GM12874 (cell line): ENCODE measurements at regions not wholly inside any gene's neighbourhood (a gene's known extent, or its start where the extent isn't known, plus 50 kb on each side); places are given as distances from the start of the nearest gene placed in this dataset.

Experiments used
- TF ChIP-seq, protein P1 (sequence below): IDR thresholded peaks from 2 replicates; pipeline ENCODE4 v1.5.1; 2011; ENCODE audit warnings: low read depth, mild to moderate bottlenecking, control low read depth, low read length, moderate library complexity; ENCODE audit not compliant: insufficient read depth

DNA sequence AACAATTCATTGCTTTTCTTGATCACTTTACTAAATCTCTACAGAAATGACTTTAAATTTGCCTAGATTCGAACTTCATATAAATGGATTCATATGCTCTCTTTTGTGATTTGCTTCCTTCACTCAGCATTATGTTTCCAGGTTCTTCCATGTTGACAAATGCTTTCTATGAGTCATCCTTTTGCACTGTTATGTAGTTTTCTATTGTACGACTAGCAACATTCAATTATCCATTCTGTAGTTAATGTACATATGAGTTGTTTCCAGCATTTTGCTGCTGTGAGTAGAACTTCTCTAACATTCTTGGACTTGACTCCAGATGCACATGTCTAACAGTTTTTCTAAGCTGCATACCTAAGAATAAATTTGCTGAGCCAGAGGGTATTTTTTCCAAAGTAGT is 66.5 kb upstream of the NEUROD1 start:
- TF ChIP-seq, protein P1, sequence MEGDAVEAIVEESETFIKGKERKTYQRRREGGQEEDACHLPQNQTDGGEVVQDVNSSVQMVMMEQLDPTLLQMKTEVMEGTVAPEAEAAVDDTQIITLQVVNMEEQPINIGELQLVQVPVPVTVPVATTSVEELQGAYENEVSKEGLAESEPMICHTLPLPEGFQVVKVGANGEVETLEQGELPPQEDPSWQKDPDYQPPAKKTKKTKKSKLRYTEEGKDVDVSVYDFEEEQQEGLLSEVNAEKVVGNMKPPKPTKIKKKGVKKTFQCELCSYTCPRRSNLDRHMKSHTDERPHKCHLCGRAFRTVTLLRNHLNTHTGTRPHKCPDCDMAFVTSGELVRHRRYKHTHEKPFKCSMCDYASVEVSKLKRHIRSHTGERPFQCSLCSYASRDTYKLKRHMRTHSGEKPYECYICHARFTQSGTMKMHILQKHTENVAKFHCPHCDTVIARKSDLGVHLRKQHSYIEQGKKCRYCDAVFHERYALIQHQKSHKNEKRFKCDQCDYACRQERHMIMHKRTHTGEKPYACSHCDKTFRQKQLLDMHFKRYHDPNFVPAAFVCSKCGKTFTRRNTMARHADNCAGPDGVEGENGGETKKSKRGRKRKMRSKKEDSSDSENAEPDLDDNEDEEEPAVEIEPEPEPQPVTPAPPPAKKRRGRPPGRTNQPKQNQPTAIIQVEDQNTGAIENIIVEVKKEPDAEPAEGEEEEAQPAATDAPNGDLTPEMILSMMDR: no peak

DNA sequence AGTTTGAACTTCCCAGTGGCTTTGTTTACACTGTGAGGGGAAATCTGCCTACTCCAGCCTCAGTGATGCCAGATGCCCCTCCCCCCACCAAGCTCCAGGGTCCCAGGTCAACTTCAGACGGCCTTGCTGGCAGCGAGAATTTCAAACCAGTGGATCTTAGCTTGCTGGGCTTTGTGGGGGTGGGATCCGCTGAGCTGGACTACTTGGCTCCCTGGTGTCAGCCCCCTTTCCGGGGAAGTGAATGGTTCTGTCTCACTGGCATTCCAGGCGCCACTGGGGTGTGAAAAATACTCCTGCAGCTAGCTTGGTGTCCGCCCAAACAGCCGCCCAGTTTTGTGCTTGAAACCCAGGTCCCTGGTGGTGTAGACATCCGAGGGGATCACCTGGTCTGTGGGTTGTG is 70.0 kb upstream of the NEUROD1 start:
- TF ChIP-seq, protein P1: no peak

DNA sequence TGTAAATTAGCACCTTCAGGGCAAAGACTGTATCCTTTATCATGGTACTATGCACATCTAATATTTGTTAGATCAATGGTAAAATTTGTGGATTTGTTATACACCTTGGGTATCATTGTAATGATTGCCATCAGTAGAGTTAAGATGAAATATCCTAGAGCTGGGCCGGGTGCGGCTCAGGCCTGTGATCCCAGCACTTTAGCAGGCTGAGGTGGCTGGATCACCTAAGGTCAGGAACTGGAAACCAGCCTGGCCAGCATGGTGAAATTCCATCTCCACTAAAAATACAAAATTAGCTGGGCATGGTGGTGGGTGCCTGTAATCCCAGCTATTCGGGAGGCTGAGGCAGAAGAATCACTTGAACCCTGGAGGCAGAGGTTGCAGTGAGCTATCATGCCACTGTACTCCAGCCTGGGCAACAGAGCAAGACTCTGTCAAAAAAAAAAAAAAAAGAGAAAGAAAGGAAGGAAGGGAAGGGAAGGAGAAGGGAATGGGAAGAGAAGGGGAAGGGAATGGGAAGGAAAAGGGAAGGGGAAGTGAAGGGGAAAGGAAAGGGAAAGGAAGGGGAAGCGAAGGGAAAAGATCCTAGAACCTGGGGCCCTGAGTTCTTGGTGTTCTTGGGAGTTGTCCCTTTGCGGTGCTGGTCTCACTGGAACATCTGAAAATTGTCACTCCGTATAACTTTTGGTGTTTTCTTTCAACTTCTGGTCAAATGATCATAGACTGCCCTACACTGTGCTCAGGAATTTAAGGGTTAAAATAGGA is 71.1 kb upstream of the NEUROD1 start:
- TF ChIP-seq, protein P1: no peak

DNA sequence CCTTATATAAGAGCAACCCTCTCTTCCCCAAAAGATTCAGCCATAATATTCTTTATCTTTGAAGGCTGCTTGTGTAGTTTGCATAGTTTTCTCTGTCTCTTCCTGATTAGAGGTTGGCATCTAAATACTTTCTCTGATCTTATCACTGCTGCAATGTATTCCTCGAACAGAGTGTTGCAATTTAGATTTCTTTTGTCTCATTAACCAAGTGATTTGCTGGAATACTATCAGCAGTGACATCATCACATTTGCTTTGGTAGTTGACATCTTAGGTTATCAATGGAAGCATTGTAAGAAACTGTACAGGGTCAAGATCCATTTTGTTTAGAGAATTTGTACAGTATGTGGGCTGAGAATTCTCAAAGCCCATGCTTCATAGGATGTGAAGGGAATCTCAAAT is 72.0 kb upstream of the NEUROD1 start:
- TF ChIP-seq, protein P1: no peak

DNA sequence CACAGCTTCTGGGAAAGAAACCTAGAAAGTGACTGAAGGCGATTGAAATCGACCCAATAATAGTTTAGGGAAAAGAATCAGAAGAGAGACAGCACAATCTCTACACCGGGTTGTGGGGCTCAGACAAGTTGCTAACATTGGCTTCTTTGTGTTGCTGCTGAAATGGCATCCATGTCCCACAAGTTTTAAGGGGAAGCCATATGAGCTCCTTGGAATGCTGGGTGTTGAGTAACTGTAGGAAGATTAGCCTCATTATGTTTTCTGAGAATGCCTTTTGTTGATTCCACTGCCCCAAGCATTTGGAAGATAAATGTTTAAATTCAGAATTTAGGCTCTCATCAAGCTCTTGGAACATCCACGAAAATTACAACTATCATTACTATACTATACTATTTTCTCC is 73.4 kb upstream of the NEUROD1 start:
- TF ChIP-seq, protein P1: no peak

DNA sequence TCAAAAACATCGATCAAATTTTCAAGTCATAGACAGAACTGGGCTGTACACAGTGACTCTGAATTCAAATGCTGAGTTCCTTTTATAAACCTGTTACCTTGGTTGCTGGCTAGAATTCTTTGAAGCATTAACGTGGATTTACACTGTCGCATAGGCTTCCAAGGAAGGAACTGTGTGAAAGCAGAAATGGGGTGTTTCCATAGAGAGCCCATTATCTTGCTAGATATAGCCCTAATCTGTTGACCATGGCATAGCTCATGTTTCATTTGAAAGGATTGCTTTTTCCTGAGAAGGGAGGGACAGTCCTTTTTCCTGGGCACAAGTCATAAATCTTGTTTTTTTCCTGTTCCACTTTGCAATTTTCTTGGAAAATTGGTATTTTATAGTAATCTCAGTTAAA is 73.8 kb upstream of the NEUROD1 start:
- TF ChIP-seq, protein P1: no peak

DNA sequence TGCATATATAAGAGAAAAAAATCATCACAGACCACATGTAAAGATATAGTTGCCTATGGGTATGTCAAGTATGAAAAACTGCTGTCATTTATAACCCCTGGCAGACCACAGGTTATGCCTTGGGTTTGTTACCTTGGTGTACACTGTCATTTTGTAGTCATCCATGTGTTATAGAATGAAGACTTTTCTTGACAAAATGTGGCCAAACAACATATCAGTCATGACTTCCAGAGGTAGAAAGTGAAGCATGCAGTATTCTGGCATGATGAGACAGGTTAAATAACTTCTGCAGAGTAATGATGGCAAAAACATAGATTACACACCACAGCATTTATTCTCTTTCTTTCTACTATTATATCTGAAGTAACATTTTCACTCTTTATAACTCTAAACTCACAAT is 74.9 kb upstream of the NEUROD1 start:
- TF ChIP-seq, protein P1: no peak

DNA sequence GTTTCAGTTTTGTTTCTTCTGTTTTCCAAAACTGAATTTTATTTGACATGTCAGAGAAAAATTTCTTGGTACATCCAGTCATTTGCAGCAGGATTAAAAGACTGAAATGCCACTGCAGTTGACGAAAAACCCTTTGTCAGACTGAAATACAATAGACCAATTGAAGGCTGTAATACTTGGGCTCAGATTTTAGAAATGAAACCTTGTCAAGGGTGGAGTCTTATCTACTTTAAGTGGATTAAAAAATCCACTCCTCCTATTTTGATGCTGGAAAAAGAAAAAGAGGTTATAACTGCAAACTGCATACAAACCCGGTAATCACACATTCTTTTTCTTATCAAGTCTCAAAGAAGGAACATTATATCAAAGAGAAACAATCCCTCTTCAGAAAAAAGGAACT is 80.2 kb upstream of the NEUROD1 start:
- TF ChIP-seq, protein P1: no peak
